ENCODE measurements at regions not wholly inside any gene's neighbourhood (a gene's known extent, or its start where the extent isn't known, plus 50 kb on each side); places are given as distances from the start of the nearest gene placed in this dataset.
"Not testable (repeated sequence)": the region's sequence is repeated elsewhere in the genome, so short reads cannot be mapped to it uniquely, and the experiment has no call there.

- no peak for DNase-seq (ENCODE audit: low read depth in 2 of 2)
Observed at GRCh38 chr6:112877134-112878100, 530.3 kb downstream of the RFPL4B start.

GRCh38 chr6:112879920-112880413 lies 532.8 kb downstream of the RFPL4B start:
- no peak for DNase-seq (ENCODE audit: low read depth in 2 of 2)

GRCh38 chr6:112881027-112881426 lies 533.9 kb downstream of the RFPL4B start:
- DNase-seq (ENCODE audit: low read depth in 2 of 2): no peak

DNA sequence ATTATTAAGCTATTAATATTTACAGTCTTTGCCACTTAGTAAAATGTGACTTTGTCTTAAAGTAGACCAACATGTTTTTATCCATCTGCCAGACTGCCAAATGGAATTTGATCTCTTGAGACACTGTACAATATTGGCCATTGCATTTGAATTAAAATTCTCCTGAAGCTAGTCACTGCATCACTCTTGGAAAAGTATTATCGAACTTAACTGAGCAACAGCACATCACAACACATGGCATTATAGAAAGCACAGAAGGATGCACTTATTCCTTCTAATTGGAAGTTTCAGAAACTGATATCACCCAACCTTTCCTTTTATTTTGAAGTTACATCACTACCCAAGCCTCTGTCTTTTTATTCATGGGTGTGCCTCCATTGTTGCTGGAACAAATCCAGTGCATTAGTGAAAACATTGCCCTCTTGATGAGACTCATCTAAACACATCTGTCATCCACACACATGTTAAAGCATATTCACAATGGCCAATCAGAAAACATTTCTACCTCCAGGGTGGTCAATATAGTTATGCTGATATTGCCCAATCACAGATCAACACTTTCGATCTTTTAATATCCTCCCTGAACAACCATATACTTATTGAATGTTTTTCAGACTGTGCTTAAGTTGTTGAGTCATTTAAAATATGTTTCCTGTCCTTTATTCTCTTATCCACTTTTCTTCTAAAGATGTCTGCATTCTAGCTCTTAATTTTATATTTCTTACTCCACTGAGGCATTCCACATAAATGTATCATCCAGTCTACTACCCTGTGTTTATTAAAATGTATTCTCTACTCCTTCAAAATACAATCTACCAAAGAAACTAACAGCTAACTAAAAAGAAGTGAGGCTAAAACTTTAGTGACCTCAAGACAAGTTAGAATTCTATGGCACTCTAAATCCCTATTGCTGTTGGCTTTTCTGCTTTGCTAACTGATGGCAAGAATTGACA lies 535.0 kb downstream of the RFPL4B start:
- no peak for DNase-seq (ENCODE audit: low read depth in 2 of 2)

DNA sequence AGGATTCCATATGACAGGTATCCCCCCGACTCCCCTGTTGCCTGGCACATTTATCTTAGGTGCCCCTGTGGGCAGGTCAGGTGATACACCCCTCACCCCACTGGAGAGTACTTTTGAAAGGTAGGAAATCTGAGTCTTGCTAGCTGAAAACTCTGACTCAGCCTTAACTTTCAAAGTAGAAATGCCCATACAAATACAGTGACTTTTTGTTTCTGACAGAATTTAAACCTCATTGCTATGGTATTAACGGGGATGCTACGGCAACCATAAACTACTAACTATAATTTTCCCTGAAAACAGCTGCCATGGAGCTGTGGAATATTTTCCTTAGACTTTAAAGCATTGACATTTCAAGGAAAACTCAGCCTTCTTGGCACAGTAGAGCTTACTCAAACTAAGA lies 536.0 kb downstream of the RFPL4B start:
- no peak for DNase-seq (ENCODE audit: low read depth in 2 of 2)

DNA sequence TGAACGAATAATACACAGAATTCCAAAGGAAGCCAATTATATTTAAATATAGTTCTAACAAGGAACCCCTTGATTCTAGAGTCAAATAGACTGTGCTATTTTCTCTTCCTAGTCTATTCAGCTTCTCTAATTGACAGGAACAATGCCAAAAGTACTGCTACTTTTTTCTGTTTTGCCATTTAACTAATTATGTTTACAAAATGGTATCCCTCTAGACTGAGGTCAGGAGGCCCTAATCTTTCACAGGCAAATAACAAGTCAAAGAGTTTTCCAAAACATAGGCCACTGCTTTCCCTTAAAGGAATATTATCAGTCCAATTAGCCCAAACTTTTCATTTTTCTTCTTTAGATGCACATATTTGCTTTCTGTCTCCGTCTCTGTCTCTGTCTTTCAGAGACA lies 539.3 kb downstream of the RFPL4B start:
- DNase-seq (ENCODE audit: low read depth in 2 of 2): no peak

DNA sequence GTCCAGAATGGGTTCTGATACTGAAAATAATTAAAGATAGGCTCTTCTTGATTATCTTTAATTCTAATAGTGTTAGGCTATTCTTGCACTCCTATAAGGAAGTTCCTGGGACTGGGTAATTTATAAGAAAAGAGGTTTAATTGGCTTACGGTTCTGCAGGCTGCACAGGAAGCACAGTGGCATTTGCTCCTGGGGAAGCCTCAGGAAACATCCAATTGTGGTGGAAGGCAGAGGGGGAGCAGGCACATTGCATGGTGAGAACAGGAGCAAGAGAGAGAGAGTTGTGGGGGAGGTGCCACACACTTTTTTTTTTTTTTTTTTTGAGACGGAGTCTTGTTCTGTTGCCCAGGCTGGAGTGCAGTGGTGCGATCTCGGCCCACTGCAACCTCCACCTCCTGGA lies 540.3 kb downstream of the RFPL4B start:
- DNase-seq (ENCODE audit: low read depth in 2 of 2): not testable (repeated sequence)

GRCh38 chr6:112899541-112899940 lies 552.4 kb downstream of the RFPL4B start:
- no peak for DNase-seq (ENCODE audit: low read depth in 2 of 2)

DNA sequence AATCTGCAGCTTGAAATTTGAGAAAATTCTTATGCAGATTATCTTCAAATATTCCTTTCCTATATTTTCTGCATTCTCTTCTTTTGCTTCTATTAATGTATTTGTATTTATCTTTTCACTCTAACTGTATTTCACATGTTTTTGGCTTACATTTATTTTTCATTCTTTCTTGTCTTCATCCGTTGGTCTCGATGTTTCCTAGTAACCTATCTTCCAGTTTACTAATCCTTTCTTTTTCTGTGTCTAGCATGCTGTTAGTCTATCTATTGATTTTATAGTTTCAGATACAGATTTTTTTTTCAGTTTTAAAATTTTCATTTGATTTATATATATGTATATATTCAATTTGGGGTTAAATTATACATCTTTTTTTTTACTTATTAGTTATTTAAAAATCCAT lies 556.2 kb downstream of the RFPL4B start:
- DNase-seq (ENCODE audit: low read depth in 2 of 2): no peak

GRCh38 chr6:112906726-112907125 lies 559.6 kb downstream of the RFPL4B start:
- no peak for DNase-seq (ENCODE audit: low read depth in 2 of 2)

DNA sequence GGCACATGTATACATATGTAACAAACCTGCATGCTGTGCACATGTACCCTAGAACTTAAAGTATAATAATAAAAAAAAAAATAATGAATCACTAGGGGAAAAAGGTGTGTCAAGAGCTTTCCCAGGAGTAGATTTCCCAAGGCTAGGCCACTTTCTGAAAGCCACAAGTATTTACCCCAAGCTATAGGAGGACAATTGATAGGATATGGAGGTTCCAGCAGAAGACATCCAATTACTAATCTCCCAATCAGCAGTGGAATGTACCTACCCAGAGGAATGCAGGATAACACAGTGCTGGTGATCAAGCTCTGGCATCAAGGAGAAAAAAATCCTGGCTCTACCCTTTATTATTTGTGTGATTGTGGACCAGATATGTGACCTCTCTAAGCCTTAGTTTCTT lies 562.7 kb downstream of the RFPL4B start:
- DNase-seq (ENCODE audit: low read depth in 2 of 2): no peak

GRCh38 chr6:112910256-112910655 lies 563.1 kb downstream of the RFPL4B start:
- DNase-seq (ENCODE audit: low read depth in 2 of 2): no peak

GRCh38 chr6:112911959-112912358 lies 564.8 kb downstream of the RFPL4B start:
- no peak for DNase-seq (ENCODE audit: low read depth in 2 of 2)

- no peak for DNase-seq (ENCODE audit: low read depth in 2 of 2)
Observed at GRCh38 chr6:112912416-112913101, 565.4 kb downstream of the RFPL4B start.

DNA sequence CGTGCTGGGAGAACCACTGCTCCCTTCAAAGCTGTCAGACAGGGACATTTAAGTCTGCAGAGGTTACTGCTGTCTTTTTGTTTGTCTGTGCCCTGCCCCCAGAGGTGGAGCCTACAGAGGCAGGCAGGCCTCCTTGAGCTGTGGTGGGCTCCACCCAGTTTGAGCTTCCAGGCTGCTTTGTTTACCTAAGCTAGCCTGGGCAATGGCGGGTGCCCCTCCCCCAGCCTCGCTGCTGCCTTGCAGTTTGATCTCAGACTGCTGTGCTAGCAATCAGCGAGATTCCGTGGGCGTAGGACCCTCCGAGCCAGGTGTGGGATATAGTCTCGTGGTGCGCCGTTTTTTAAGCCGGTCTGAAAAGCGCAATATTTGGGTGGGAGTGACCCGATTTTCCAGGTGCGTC lies 572.6 kb downstream of the RFPL4B start:
- not testable (repeated sequence) for DNase-seq (ENCODE audit: low read depth in 2 of 2)

DNA sequence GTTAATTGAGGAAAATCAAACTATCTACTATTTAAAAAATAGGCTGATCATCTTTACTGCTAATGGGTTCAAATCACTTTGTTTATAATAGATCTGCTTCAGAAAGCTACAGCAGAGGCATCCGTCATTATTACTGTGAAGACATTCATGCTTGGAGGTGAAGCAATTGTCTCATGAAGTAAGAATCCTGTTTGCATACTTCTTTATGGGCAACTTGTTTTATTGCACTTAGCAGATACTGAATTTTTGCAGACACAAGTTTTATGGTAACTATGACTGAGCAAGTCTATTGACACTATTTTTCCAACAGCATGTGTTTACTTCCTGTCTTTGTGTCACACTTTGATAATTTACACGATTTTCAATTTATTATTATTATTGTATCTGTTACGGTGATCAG lies 573.9 kb downstream of the RFPL4B start:
- DNase-seq (ENCODE audit: low read depth in 2 of 2): no peak

DNA sequence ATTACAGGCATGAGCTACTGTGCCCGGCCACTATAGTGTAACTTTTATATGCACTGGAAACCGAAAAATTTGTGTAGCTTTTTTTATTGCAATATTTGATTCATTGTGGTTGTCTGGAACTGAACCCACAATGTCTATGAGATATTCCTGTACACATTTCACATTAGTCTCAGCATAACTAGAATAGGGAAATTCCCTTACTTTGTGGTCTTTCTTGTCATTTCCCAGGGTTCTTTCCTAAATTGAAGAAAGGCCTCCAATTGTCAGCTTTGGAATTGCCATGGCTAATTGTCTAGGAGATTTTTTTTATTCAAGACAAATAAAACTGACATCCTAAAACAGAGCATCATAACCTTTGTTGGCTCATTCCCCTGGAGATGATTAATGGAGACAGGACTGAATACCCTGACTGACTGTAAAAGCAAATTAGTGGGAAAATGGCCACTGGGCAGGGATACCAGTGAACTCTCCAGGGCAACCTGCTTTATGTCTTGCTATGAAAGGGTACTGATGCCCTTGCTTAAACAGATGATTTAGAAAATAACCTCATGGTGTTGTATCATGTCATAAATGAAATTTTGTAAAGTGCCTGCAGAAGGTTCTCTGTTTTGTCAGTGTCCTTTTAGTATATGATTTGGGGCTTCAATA lies 576.9 kb downstream of the RFPL4B start:
- DNase-seq (ENCODE audit: low read depth in 2 of 2): no peak

- no peak for DNase-seq (ENCODE audit: low read depth in 2 of 2)
Observed at GRCh38 chr6:112925702-112926101, 578.6 kb downstream of the RFPL4B start.

DNA sequence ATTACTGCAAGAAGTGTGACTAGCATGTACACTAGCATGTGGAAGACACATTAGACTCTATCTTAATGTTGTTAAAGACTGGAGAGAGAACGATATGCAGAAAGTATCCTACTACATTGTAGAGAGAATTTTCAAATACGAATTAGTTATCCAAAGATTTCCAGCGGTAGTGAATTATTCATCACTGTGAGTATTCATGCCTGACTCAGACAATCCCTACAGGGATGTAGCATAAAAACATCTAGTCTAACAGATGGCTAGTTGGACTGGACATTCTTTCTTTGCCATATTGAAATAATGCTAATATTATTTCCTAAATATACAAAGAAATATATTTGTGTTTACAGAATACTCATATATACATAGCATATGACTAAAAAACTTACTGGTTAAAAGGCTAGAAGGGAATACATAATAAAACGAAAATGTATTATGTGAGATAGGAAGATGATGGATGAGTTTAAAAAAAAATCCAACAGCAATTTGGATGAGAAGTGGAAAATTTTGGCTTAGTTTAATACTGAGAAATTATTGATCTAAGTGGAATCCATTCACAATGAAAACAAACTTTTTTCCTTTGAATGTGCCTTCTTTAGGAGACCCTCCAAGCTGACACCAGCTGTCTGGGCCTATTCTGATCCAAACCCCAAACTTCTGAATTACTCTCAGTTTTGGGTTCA lies 580.7 kb downstream of the RFPL4B start:
- DNase-seq (ENCODE audit: low read depth in 2 of 2): no peak

GRCh38 chr6:112929641-112930040 lies 582.5 kb downstream of the RFPL4B start:
- DNase-seq (ENCODE audit: low read depth in 2 of 2): no peak

DNA sequence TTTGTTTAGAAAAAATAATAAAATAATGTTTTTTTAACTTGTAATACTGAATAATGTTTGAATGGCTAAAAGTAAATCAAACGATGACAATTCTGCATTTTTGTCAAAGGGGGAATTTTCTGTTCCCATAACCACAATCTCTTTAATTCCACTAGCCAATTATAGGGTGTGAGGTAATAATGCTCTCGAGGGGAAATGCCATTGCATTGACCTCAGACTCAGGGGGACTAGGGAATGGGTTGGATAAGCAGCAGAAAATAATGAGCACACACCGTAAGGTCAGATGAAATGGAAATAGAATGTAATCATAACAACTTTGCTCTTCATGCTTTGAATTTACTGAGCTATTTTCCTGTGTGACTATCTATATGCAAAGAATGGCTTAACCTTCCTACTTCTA lies 584.7 kb downstream of the RFPL4B start:
- no peak for DNase-seq (ENCODE audit: low read depth in 2 of 2)
